ENCODE measurements at regions not wholly inside any gene's neighbourhood (a gene's known extent, or its start where the extent isn't known, plus 50 kb on each side); places are given as distances from the start of the nearest gene placed in this dataset.

DNA sequence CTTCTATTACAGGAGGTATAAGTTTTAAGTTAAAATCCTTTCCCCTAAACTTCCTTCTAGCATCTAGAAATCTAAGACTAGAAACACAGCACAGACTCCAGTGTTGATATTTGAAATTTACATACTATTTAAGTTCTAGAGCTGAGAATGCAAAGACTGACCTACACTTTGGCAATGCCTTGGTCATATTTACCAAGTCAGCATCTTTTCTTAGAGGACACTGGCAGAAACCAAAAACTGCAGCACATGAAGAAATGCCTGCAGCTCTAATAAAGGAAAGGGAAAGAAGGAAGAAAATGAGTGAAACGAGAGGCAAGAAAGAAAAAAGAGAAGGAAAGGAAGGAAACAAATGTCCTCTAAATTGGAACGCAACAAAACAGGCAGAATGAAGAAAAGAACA, 443.7 kb upstream of the RASGEF1B start:
- H3K27me3 ChIP-seq (ENCODE audit: insufficient read depth, low read depth, low read length) = no peaks in the 10 kb centered on the region
- H4K20me1 ChIP-seq (ENCODE audit: insufficient read depth) = no peaks in the 10 kb centered on the region
- H3F3A ChIP-seq (ENCODE audit: insufficient read depth, low read length, poor library complexity, severe bottlenecking) = no peaks in the 10 kb centered on the region
- no peak overlapping the region for H3K4me2 ChIP-seq (ENCODE audit: low read length)
- no peak overlapping the region for H2AFZ ChIP-seq (ENCODE audit: low read depth, low read length)
- no peak overlapping the region for H3K4me3 ChIP-seq (ENCODE audit: low read length)
- H3K27ac ChIP-seq (ENCODE audit: low read length) = no peak overlapping the region
- no peaks in the 10 kb centered on the region for H3K9me3 ChIP-seq (ENCODE audit: low read length)
- H3K9me2 ChIP-seq (ENCODE audit: insufficient read depth, low read length) = no peaks in the 10 kb centered on the region
- TF ChIP-seq EZH2 (IDR thresholded peaks at IDR 0.05; ENCODE audit: borderline replicate concordance, insufficient read depth, low read length, poor library complexity, severe bottlenecking) (no peak), TAF1 (IDR thresholded peaks at IDR 0.05; ENCODE audit: low read depth) (no peak), SMC3 (conservative IDR thresholded peaks at IDR 0.05; ENCODE audit: poor library complexity) (no peak), POLR2AphosphoS5 (IDR thresholded peaks at IDR 0.05) (no peak), MXI1 (conservative IDR thresholded peaks at IDR 0.05; ENCODE audit: poor library complexity, severe bottlenecking) (no peak), EP300 (conservative IDR thresholded peaks at IDR 0.05; ENCODE audit: poor library complexity, severe bottlenecking) (no peak), RAD21 (conservative IDR thresholded peaks at IDR 0.05) (no peak)
- TF ChIP-seq, protein P1, sequence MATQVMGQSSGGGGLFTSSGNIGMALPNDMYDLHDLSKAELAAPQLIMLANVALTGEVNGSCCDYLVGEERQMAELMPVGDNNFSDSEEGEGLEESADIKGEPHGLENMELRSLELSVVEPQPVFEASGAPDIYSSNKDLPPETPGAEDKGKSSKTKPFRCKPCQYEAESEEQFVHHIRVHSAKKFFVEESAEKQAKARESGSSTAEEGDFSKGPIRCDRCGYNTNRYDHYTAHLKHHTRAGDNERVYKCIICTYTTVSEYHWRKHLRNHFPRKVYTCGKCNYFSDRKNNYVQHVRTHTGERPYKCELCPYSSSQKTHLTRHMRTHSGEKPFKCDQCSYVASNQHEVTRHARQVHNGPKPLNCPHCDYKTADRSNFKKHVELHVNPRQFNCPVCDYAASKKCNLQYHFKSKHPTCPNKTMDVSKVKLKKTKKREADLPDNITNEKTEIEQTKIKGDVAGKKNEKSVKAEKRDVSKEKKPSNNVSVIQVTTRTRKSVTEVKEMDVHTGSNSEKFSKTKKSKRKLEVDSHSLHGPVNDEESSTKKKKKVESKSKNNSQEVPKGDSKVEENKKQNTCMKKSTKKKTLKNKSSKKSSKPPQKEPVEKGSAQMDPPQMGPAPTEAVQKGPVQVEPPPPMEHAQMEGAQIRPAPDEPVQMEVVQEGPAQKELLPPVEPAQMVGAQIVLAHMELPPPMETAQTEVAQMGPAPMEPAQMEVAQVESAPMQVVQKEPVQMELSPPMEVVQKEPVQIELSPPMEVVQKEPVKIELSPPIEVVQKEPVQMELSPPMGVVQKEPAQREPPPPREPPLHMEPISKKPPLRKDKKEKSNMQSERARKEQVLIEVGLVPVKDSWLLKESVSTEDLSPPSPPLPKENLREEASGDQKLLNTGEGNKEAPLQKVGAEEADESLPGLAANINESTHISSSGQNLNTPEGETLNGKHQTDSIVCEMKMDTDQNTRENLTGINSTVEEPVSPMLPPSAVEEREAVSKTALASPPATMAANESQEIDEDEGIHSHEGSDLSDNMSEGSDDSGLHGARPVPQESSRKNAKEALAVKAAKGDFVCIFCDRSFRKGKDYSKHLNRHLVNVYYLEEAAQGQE (IDR thresholded peaks at IDR 0.05; ENCODE audit: borderline replicate concordance) = no peak
- TF ChIP-seq, protein P2, sequence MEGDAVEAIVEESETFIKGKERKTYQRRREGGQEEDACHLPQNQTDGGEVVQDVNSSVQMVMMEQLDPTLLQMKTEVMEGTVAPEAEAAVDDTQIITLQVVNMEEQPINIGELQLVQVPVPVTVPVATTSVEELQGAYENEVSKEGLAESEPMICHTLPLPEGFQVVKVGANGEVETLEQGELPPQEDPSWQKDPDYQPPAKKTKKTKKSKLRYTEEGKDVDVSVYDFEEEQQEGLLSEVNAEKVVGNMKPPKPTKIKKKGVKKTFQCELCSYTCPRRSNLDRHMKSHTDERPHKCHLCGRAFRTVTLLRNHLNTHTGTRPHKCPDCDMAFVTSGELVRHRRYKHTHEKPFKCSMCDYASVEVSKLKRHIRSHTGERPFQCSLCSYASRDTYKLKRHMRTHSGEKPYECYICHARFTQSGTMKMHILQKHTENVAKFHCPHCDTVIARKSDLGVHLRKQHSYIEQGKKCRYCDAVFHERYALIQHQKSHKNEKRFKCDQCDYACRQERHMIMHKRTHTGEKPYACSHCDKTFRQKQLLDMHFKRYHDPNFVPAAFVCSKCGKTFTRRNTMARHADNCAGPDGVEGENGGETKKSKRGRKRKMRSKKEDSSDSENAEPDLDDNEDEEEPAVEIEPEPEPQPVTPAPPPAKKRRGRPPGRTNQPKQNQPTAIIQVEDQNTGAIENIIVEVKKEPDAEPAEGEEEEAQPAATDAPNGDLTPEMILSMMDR (IDR thresholded peaks at IDR 0.05; ENCODE audit: poor library complexity, severe bottlenecking) = no peak
- H3K36me3 ChIP-seq (ENCODE audit: insufficient read depth, low read length) = no peaks in the 10 kb centered on the region
- no peaks in the 10 kb centered on the region for H3K79me2 ChIP-seq (replicated peaks; ENCODE audit: insufficient read depth, low read length)
- H3K9ac ChIP-seq (ENCODE audit: low read length) = no peak overlapping the region

DNA sequence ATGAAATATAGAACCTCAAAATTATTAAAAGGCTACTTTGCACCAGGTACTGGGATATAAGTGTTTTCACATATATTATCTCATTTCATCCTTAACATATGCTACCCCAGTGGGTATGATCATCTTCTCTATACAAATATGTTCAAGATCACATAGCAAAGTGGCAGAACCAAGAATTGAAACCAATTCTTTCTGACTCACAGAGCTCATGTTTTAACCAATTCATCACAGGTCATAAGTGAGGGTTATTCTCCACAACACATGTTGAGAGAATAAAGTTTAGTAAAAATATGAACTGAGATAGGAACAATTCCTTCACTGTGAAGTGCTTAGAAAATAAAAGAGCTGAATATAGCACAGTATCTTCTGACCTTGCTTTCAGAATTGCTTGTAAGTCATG, 442.9 kb upstream of the RASGEF1B start:
- Histone ChIP-seq H3K9me2 (ENCODE audit: insufficient read depth, low read length) (no peaks in the 10 kb centered on the region), H4K20me1 (ENCODE audit: insufficient read depth) (no peaks in the 10 kb centered on the region), H3K4me3 (ENCODE audit: low read length) (no peak overlapping the region), H3K4me2 (ENCODE audit: low read length) (no peak overlapping the region), H3K27me3 (ENCODE audit: insufficient read depth, low read depth, low read length) (no peaks in the 10 kb centered on the region), H3K9me3 (ENCODE audit: low read length) (no peaks in the 10 kb centered on the region), H3K9ac (ENCODE audit: low read length) (no peak overlapping the region), H3K36me3 (ENCODE audit: insufficient read depth, low read length) (no peaks in the 10 kb centered on the region), H3K27ac (ENCODE audit: low read length) (no peak overlapping the region), H3F3A (ENCODE audit: insufficient read depth, low read length, poor library complexity, severe bottlenecking) (no peaks in the 10 kb centered on the region), H3K79me2 (replicated peaks; ENCODE audit: insufficient read depth, low read length) (no peaks in the 10 kb centered on the region), H2AFZ (ENCODE audit: low read depth, low read length) (no peak overlapping the region)
- TF ChIP-seq, protein P1 (IDR thresholded peaks at IDR 0.05; ENCODE audit: borderline replicate concordance) = no peak
- TF ChIP-seq EP300 (conservative IDR thresholded peaks at IDR 0.05; ENCODE audit: poor library complexity, severe bottlenecking) (no peak), POLR2AphosphoS5 (IDR thresholded peaks at IDR 0.05) (no peak), TAF1 (IDR thresholded peaks at IDR 0.05; ENCODE audit: low read depth) (no peak), RAD21 (conservative IDR thresholded peaks at IDR 0.05) (no peak), MXI1 (conservative IDR thresholded peaks at IDR 0.05; ENCODE audit: poor library complexity, severe bottlenecking) (no peak), EZH2 (IDR thresholded peaks at IDR 0.05; ENCODE audit: borderline replicate concordance, insufficient read depth, low read length, poor library complexity, severe bottlenecking) (no peak), SMC3 (conservative IDR thresholded peaks at IDR 0.05; ENCODE audit: poor library complexity) (no peak)
- TF ChIP-seq, protein P2 (IDR thresholded peaks at IDR 0.05; ENCODE audit: poor library complexity, severe bottlenecking) = no peak
